ENCODE measurements at regions not wholly inside any gene's neighbourhood (a gene's known extent, or its start where the extent isn't known, plus 50 kb on each side); places are given as distances from the start of the nearest gene placed in this dataset.
A peak's percentile ranks its signal among the peaks of the same experiment; 100 is the strongest.
"Not testable (repeated sequence)": the region's sequence is repeated elsewhere in the genome, so short reads cannot be mapped to it uniquely, and the experiment has no call there.

DNA sequence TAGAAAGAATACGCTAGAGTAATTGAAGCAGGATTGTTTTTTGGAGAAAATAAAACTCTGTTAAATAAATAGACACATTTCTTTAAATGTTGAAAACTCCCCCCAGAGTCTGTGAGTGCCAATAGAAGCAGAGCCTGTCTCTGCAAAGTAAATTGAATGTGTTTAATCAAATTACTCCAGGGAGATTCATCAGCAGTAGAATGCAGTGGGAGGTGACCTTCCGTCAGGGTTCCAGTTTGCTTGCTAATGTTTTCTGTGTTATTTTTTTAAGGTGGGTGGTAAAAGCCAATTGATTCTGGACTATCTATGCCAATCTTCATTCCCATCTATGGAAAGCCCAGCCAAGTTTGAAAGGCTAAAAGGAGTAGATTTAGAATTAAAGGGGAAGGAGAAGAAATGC lies 612.4 kb upstream of the GRM7 start:
- no peak for DNase-seq

DNA sequence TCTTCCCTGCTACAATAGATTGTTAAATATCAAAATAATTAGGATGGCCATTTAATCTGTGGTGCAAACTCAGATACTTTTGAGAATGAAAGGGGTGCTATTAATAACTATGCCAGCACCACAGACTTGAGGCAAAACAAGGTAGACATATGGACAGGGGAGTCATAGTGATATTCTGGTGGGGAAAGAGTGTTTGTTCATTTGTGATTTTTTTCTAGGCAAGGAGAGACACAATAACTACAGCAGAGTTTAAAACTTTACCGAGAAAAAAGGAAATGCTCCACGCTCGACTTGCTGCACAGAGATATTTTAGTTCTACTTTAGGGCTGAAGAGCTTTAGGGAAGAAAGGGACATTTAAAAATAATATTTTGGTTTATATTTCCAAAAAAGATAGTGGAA lies 611.2 kb upstream of the GRM7 start:
- no peak for DNase-seq

DNA sequence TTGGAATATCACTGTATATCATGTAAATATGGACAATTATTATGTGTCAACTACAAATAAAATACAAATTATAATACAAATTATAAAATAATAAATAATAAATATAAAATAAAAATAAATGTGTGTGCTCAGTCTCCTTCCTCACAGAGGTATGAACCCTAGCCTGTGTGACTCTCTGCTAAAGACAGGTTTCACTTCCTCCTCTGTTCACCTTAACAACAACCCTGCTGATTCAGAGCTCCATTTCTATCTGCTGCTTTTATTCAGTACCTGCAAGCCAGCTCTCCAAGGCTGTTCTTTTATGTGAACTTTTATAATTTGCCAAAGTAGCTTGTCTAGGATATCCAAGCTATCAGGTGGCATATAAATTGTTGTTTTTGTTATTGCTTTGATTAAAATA lies 610.7 kb upstream of the GRM7 start:
- DNase-seq = no peak

DNA sequence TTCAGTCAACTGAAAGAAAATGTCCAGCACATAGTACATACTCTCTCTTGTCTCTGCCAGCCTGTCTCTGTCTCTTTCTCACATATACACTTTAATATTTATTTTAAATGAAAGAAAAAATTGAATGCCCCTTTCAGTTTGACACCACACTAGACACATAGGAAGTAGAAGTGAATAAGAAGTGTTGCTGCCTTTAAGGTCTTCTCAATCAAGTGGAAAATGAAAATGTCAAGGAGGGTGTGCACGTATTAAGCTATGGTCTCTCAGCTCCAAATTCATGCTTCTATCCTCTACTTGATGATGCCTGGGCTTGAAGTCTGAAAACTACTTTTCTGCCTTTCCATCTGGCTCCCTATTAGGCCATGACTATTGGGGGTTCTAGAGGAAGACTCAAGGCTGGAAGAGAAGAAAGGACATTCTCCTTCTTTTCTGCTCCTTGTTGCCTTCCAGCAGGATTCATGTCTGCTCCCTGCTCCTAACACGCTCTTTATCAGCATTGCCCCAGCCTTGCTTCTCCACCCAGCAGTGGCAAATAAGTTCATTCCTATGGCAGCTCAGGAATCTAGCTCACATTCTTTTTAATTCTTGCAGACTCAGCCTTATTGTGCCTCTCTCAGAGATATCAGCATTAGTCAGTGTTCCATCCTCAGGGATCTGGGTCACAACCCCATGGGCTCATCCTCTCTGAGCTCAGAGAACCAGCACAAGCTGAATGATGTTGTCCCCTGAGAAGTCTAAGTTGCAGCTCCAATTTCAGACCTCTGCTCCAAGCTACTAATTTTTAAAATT lies 609.1 kb upstream of the GRM7 start:
- no peak for DNase-seq

DNA sequence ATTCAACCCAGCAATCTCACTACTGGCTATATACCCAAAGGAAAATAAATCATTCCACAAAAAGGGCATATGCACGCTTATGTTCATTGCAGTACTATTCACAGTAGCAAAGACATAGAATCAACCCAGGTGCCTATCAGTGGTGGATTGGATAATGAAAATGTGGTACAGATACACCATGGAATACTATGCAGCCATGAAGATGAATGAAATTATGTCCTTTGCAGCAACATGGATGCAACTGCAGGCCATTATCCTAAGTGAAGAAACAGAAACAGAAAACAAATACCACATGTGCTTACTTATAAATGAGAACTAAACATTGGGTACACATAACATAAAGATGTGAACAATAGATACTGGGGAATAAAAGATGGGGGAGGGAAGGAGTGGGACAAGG lies 606.4 kb upstream of the GRM7 start:
- DNase-seq = no peak

DNA sequence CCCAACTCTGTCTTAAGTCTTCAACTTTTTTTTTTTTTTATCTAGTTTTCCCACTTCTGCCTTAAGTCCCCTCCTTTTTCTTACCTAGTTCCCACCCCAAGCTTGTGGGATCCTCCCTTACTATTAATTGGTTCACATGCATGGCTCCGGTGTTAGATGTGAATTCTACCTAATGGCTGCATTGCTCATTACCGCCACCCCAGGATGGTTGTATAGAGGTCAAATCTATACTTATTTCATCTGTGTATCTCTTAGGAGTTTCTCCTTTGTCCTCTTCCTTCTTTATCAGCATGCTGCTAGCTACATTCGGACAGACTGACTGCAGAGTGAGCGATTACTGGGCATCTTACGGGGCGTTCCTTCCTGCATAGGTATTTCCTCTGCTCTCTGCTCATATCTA lies 605.7 kb upstream of the GRM7 start:
- DNase-seq = no peak

DNA sequence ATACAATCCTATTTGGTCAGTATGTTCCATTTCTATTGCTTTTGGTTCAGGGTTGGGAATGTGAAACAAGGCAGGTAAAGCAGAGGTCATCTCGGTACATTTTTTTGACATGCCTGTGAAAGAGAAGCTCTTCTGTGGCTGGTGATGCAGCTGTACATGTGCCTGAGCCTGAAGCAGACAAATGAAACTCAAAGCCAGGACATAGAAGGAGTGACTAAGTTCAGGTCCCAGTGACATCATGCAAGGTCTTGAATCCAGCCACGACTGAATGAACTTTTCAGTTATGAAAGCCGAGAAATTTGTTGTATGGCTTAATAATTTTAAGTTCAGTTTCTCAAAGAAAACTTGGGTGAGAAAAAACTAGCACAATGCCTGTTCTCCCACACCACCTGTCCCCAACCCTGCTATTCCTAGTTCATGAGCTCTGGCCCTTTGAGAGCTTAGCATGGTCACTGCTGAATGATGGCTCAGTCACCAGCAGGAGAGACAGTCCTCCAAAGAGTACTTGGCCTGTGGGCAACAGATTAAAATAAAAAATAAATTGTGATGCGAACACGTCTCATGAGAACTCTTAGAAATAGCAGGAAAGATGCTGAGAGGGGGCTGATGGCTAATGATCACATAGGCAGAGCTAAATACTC lies 600.2 kb upstream of the GRM7 start:
- DNase-seq = no peak

DNA sequence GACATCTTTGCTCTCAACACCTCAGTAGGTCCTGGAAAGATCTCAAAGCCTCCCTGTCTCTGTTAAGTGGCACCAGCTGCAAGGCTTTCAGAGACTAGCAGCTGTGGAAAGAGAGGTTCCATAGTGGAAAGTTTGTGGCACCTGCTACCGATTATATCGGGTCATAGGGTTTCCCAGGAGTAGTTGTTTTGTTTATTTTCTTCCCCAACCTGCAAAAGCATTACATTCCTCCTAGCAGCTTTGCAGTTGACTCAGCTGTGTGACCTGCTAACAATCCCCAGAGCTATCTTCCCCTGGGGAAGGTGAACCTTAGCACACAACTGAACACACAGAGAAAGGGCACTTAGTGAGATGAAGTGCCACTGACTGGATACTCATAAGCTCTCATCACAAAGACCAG lies 598.9 kb upstream of the GRM7 start:
- peak; percentile 65 for DNase-seq

DNA sequence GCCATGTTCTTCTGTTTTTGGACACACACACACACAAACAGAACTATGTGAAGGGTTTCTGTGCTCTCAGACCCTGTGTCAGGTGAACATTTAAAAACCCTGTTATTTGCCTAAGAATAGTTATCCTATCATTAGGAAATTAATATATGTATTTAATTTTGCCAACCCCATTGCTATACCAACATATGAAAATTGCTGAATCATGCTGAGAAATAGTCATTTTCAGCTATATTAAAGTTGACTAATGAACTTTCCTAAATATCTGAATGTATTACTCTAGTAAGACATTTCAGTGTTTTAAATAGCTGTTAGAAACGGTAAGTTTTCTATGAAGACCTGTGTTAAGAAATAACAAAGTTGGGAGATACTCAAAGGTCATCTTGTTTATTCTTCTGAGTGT lies 596.9 kb upstream of the GRM7 start:
- no peak for DNase-seq

DNA sequence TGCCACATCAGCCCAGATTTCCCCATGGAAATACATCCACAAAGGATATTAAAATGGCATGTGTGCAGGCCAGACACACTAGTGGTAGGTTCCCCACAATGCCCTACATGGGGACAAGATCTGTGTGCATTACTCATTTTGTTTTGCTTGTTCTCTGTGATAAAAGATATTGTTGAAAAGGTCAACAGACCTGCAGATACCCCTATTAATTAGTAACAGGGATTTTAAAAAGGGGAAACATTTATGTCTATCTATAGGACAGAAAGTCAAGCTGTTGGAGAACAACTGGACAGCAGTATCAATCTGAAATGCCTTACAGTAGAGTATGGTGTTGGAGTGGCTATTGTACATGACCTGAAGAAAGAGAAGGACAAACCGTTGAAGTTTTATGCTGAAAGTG lies 596.0 kb upstream of the GRM7 start:
- DNase-seq = no peak

DNA sequence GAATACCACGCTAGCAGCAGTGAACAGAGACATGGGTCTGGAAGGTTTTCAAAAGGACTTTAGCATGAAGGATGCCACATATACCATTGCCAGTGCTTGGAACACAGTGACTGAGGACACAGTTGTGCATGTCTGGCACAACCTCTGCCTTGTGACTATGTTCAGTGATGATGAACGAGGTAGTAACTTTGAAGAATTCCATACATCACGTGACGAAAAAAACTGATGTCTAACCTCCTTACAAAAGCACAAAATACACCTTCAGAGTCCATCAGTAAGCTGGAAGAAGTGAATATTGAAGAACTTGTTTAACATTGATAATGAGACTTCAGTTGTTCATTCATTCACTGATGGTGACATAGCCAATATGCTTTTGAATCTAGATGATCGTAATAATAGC lies 594.8 kb upstream of the GRM7 start:
- DNase-seq = no peak

DNA sequence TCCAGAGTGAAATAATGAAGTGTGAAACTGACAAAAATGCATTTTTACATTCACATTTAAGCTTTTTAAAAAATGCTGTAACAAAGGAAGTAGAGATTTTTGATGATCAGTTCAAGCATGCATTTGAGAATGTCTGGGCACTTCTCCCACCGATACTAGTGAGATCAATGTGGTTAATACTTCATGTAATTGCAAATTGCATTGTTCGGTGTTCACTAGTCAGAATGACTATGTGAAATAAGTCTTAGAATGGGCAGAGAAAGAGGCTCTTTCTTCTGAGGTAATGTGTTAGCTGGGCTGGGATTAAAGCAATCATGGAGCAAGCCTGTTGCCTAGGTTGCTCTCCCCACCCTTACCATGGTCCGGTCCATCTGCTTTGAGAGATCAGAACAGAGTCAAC lies 587.0 kb upstream of the GRM7 start:
- no peak for DNase-seq

DNA sequence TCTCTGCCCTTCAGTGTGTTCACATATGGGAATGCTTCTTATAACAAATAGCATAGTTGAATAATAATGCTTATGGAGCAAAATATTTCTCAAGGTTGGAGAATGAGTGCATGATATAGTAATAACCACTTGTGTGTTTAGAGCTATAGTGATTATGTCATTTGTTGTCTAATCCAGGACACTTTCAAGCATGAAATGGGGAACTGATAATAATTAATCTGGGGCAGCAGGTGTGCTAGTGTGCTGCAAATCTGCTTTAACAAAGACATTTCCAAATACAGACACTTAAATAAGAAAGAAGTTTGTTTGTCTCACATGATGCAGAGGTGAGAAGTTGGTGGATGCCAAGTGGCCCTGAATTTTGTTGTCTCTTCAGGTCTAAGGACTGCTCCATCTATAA lies 579.3 kb upstream of the GRM7 start:
- DNase-seq = no peak

DNA sequence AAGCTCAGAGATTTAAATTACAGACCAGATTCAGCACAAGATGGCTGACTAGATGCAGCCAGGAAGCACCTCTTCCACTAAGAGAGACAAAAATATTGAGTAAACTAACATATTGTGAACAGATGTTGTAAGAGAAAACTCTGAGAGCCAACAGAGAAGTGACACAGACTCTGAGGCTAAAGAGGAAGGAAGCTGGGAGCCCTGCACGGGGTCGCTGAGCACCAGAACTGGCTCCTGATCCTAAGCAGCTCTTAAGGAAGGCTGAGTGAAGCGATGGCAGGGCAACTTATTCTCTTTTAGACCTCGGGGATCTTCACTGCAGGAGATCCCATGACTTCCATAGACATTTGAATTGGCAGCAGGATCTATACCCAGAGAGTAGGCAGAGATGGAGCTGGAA lies 578.0 kb upstream of the GRM7 start:
- no peak for DNase-seq

DNA sequence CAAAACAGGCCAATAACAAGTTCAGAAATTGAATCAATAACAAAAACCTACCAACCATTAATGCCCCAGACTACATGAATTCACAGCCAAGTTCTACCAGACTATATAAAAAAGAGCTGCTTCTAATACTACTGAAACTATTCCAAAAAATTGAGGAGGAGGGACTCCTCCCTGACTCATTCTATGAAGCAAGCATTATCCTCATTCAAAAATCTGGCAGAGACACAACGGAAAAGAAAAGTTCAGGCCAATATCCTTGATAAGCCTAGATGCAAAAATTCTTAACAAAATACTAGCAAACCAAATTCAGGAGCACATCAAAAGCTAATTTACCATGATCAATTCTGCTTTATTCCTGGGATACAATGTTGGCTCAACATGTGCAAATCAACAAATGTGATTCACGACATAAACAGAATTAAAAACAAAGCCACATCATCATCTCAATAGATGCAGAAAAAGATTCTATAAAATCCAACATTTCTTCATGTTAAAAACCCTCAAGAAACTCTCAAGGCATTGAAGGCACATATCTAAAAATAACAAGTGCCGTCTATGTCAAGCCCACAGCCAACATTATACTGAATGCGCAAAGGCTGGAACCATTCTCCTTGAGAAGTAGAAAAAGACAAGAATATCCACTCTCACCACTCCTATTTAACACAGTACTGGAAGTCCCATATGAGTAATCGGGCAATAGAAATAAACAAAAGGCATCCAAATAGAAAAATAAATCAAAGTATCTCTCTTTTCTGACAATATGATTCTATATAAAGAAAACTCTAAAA lies 573.6 kb upstream of the GRM7 start:
- no peak for DNase-seq

DNA sequence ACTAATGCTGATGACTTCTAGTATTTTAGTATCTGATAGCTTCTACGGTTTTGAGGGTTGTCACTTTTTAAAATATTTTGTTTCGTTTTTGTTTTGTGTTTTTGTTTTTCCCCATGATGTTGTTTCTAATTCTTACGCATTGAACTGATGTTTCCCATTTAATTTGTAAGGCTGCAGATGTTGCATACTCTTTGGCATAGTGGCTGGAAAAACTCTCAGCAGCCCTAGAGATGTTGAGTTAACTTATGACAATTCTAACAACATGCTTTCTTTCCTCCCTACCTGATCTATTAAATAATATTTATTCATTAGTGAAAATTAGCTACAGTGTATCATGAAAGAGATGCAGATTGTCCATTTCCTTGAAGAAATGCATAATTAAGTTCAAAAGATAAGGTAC lies 559.3 kb upstream of the GRM7 start:
- DNase-seq = no peak

DNA sequence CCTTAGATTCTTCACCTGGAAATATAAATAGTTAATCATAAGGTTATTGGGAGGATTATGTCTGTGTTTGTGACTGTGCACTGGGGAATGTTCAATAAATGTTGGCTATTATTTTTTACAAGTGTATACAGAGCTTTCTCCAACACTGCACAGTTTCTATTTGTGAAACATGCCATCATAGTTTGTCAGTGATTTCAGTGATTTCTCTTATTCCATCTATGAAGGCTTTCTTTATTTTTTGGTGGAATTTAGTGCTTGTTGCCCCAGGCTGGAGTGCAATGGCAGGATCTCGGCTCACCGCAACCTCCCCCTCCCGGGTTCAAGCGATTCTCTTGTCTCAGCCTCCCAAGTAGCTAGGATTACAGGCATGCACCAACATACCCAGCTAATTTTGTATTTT lies 545.0 kb upstream of the GRM7 start:
- no peak for DNase-seq

DNA sequence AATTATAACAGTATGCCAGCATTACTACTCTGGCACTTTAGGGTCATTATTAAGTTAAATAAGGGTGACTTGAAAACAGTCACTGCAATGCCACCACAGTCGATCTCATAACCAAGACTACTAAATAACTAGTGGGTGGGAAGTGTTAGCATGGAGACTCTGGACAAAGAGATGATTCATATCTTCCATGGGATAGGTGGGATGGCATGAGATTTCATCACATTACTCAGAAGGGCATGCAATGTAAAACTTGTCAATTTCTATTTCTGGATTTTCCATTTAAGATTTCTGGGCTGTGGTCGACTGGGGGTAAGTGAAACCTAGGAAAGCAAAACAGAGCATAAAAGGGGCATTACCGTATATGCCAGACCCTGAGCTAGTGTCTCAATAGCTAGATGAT lies 538.9 kb upstream of the GRM7 start:
- DNase-seq = no peak

DNA sequence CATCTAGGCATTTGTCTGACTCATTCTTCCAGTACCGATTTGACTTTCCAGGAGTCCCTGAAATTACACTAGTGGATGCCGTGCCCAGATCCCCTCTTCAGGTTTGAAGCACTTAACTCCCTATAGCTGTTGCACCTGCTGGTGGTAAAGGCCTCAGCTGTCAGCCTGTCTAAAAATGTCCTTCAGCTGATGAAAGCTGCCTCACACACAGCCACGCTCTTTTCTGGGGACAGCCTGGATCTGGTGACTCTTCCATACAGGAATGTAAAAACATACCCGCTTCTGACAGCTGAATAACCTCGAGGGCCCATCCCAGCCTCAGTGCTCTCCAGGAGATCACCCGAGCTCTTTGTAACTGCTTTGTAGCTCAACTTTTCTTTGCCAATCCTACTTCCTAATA lies 534.1 kb upstream of the GRM7 start:
- DNase-seq = peak; percentile 49

DNA sequence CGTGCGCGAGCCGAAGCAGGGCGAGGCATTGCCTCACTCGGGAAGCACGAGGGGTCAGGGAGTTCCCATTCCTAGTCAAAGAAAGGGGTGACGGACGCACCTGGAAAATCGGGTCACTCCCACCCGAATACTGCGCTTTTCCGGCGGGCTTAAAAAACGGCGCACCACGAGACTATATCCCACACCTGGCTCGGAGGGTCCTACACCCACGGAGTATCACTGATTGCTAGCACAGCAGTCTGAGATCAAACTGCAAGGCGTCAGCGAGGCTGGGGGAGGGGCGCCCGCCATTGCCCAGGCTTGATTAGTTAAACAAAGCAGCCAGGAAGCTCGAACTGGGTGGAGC lies 520.0 kb upstream of the GRM7 start:
- DNase-seq = not testable (repeated sequence)

DNA sequence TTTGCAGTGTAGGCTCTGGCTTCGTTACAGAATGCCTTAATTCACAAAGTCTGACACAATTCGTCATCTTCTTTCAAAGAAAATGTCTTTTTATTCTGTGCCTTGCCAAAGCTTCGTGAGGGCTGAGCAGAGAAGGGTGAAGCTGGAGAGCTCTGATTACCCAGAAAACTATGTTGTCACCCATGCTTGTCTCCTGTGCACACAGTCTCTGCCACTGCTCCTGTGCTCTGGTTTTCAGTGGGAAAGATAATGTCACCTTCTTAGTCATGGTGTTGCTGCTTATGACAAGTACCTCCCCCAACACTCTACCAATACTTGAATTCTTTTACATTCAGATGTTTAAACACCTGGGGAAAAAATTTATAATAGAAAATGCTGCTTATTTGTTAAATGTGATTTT lies 509.2 kb upstream of the GRM7 start:
- no peak for DNase-seq

DNA sequence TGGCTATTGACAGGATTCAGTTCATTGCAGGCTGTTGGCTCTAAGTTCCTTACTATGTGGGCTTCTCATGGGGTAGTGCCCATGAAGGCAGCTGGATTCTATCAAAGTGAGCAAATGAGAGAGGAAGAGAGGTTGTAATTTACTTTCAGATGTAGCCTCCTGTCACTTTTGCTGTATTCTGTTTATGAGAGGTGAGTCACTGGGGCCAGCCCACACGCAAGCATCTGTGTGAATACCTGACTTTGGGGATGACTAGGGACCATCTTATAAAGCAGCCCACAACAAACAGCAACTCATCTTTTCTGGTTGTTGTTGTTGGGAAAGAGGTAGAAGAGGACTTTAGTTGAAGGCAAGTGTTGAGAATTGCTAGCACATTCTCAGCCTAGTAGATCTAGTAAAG lies 506.3 kb upstream of the GRM7 start:
- no peak for DNase-seq

DNA sequence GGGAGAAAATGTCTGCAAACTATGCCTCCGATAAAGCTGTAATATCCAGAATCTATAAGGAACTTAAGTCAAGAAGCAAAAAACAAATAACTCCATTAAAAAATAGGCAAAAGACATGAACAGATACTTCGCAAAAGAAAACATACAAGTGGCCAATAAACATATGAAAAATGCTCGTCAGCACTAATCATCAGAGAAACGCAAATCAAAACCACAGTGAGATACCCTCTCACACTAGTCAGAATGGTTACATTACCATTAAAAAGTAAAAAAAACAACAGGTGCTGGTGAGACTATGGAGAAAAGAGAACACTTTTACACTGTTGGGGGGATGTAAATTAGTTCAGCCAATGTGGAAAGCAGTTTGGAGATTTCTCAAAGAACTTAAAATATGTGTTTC lies 498.5 kb upstream of the GRM7 start:
- DNase-seq = no peak

DNA sequence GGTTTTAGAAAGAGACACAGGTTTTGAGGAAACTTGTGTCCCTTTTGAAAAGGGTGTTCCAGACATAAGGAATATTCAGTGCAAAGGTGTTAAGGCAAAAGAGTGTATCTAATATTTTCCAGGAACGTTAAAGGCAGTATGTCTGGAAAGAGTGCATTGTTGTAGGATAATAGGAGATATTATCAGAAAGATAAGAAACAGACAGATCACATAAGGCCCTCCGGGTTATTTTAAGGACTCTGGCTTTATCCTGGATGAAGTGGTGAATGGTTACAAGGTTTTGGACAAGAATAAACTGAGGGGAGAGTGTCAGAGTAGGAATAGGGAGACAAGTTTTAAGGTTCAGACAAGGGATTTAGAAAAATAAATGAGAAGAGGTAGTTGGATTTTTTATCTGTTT lies 493.7 kb upstream of the GRM7 start:
- no peak for DNase-seq

Data from NCI-H510A (cell line).